Right renal pelvis (tissue), 4 donors: ENCODE measurements at regions not wholly inside any gene's neighbourhood (a gene's known extent, or its start where the extent isn't known, plus 50 kb on each side); places are given as distances from the start of the nearest gene placed in this dataset.

ENCODE experiments used
- DNase-seq, 4 donors: peaks; one replicate each; pipeline ENCODE4 v3.0.0-alpha.2; 2013; ENCODE audit warnings: low read depth in 4 of 4, low spot score in 3 of 4, missing footprints in 1 of 4

DNA sequence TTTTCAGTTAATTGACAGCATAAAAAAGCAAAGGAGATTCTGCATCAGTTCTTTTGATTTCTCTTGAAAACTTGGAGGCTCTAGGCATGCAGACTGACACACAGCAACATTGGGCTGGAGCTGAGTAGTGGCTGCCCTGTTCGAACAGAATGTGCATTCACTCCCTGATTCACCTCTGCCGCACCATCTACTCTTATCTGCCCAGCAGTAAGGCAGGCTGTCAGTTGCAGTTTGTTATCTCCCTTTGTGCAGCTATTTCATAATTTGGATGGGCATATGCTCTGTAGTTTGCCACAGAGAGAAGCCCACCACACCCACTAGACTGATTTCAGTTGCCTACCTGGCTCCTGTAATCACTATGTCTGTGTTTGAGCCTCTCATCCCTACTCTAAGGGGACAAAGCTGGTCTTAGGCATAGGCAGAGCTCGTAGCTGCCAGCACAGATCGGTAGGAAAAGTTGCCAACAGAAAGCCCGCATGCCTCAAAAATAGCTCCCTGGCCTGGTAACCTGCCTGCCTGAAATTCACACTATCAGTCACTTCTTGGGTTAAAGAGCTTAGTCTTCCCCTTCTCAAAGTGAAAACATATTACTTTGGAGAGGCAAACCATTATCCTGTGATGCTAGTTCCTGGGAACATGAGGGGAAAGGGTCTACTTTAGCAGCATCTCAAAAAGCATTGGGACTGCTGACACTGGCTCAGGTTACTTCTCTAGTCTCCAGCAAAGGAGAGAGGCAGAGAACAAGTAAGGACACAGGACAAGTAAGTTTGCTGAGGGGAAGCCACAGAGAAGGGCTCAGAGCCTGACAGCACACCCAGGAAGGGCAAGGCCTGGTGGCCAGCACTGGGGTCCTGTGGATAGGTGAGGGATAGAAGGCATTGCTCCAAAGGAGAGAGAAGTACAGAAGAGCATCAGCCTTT lies 75.9 kb upstream of the TMEM164 start:
- no peak for DNase-seq

DNA sequence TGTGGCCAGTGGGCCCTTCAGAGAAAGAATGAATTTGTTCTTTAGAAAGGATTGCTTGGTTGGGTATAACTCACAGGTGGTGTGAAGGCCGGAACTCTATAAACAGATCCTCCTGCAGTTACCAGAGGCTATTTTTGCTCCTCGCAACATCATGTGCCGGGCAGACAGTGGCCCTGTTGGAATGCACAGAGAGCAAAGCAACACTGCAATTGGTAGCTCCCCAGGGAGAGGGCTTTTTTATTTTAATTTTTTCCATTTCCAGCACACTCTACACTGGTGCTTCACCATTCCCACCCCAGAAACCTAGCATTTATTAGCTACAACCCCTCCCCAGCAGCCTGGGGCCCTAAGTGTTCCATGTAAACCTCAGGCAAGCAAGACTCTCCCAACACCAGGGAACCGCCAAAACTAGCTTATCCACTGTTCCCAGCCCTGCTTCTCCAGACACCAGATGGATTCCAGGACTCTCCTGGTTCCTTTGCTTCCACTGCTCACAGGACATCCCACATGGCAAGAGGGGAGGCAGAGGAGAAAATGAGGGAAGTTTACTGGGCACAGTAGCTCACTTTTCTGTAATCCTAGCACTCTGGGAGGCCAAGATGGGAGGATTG lies 75.1 kb upstream of the TMEM164 start:
- no peak for DNase-seq

DNA sequence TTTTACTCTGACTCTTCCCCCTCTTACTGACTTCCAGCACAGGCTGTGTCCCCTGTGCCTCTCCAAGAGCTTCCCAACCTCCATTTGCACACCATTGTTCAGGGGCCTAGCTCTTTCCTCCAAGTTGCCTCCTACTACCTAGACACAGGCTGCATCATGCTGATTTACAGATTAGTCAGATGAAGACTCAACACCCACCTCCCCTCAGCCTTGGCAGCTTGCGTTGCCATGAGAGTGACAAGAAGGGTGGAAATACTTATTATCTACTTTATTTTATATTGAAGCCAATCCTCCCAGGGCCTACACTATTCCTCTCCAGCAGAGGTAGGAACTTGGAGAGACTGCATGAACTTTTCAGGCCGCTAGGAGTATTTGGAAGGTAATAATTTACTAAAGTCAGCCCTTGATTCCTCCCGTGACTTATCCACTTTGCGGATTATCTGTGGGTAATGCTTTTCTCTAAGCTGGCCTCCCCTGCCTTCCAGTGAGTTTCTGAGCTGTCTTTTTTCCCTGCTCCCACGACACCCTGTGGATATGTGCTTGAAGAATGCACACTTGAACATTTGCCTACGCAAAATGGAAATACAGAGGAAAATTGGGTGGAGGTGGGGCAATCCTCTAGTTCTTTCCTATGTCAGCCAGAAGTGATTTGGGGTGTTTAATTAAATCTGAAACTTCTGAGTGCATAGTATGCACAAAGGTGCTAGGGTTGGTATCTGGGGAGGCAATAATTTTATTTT lies 74.1 kb upstream of the TMEM164 start:
- no peak for DNase-seq

DNA sequence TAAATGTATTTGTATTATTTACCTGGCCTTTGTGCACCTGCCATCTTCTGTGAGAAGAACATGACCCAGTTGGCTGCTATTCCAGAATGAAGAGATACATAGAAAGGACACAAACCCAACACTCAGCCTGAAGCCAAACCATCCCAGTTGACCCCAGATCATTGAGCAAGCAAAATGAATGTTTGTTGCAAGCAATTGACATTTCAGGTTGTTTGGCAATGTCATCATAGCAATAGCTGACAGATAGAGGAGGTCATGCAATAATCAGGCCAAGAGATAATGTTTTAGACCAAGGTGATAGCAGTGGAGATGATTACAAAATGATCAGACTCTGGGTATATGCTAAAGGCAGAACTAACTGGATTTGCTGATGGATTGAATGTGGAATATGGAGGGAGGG lies 71.2 kb upstream of the TMEM164 start:
- no peak for DNase-seq

DNA sequence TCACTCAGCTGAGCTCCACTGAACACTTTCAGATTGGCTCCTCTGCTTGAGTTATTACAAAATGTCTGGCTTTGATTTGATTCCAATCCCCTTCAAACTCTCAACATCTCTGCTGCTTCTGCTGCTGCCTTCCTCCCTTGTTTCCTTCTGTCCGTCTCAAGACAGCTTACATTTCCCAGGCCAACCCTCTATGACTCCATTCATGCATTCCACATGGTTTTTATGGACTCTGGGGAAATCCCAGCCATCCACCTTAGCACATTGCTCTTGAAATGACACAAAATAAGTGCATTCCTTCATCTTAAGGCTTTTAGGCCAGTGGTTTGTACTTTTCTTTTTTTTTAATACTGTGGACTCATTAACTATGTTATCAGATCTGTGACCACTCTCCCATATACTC lies 68.5 kb upstream of the TMEM164 start:
- DNase-seq: no peak

DNA sequence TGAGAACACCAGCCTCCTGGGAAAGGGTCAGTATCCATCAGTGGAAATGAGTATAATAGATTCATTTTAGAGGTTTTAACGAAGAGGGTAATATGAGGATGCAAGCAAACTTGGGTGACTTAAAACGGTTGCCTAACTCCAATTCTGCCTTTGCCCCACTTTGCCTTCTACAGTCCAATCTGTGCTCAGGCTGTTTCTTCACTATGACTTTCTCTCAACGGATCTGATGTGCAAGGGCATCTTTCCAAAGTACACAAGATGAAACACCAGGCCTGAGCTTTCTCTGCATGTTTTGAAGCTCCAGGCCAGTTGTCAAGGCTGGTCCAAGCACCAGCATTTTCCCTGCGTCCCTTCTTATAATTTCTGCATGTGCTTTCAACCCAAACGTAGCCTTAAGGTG lies 68.0 kb upstream of the TMEM164 start:
- DNase-seq: no peak

DNA sequence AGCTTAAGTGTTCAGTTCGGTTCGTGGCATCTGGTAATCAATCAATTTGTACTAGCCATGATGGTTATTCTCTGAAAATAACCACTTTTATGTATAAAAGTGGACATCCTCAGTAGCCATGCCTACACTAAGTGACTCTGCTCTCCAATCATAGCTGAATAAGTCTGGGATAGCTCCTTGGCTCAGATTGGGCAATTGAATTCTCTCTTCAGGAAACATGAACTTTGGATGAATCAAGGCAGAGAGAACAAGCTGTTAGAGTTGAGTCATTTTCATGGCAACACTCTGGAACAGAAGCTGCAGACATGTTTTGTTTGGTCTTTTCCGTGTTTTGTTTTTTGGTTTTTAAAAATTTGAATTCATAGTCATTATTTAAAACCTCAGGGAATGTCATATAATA lies 66.8 kb upstream of the TMEM164 start:
- no peak for DNase-seq

DNA sequence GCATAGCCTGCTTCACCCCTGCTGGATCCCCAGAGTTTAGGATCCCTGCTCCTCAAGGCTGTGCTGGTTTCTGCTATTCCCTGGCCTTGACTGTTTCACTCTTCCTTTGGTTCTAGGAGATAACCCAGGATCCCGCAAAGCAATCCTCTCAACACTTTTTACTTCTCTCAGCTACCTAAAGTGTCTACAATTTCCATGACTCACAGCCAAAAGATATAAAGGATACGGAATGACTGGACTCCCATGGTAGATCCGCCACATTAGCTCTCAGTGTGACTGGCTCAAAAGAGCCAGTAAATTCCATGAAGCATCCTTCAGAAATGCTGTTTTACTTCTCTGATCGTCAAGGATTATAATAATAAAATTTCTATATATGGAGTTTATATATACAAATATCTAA lies 66.3 kb upstream of the TMEM164 start:
- DNase-seq: no peak

DNA sequence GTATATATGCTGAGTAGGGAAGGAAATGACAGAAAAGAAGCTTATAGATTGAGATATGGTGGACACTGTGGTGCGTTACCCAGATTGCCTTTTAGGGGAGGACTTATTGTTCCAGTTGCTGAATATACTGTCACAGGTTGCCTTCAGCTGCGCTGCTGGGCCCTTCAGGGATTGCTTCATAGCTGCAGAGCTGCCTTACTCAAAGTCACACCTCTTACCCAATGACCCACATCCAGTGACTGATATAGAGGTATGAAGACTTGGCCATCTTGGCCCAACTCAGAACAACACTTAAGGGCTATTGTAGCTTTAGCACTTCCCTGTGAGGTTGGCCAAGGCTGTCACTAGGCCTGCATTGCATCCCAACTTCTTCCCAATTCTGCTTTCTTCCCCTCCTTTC lies 63.4 kb upstream of the TMEM164 start:
- DNase-seq: no peak

DNA sequence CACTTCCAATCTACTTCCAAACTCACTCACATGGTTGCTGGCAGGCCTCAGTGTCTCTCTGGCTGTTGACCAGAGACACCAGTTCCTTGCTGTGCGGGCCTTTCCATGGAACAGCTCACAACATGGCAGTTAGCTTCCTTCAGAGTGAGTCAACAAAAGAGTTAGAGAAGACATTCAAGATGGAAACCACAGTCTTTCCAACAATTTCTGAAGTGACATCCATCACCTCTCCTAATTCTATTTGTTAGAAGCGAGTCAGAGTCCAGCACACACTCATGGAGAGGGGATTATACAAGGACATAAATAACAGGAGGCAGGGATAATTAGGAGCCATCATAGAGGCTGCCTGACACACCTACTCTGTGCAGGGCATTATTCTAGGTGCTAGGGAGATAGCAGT lies 62.5 kb upstream of the TMEM164 start:
- no peak for DNase-seq

DNA sequence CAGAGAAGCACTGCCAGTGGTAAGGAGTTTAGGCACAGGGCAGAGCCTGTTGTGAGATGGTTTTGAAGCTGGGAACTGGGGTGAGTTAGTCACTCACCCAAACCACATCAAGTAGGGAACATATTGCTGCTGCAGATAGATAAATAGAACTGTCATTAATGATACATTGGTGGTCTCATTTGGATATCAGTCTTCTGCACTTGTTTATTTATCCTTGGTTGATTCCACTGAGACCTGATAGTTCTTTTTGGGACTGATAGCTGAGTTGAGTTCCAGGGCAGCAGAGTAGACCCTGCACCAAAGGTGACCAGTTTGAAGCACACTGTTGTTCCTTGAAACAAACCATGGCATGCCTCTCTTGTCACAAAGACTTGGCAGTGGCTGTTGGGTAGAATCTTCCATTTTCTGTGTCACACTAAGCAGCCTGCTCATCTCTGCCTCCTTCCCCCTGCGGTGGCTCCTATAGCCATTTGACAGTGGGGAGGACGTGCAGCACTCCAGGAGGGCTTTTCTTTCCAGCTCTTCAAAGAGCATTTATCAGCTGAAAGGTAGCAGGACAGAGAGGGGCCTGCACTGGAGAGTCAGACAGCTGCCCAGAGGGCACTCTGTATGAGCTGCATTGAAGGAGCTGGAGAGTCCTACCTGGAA lies 59.7 kb upstream of the TMEM164 start:
- no peak for DNase-seq

DNA sequence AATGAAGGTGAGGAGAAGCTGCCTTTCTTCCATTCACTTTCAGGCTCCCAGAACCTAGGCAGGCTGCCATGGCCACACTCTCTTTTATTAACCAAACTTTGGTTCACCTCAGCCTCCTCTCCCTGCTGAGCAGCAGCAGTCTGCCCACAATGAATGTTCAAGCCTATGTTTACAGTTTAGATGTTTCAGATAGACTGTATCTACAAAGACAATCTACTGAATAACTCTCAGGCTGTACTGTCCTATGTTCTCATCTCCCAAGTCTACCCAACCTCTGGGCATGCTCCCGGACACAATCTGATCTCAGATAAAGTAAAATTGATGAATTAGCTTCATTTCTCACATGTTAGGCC lies 59.2 kb upstream of the TMEM164 start:
- no peak for DNase-seq

DNA sequence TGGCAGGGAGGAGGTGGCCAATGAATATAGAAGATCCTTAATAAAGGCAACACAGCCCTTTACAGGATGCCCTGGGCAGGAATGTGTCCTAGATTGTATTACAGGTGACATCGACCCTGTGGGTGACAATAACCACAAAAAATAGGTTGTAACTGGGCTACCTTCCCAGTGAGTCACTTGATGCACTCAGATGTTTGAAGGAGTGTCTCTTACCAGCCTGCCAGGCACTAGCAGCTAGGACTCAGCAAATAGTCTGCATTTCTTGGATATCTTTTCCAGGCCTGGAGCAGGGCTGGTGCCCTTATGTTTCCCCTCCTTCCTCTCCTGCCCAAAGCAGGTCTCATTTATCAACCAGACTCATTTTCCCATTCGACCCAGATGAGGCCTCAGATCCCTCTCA lies 50.9 kb upstream of the TMEM164 start:
- DNase-seq: no peak

DNA sequence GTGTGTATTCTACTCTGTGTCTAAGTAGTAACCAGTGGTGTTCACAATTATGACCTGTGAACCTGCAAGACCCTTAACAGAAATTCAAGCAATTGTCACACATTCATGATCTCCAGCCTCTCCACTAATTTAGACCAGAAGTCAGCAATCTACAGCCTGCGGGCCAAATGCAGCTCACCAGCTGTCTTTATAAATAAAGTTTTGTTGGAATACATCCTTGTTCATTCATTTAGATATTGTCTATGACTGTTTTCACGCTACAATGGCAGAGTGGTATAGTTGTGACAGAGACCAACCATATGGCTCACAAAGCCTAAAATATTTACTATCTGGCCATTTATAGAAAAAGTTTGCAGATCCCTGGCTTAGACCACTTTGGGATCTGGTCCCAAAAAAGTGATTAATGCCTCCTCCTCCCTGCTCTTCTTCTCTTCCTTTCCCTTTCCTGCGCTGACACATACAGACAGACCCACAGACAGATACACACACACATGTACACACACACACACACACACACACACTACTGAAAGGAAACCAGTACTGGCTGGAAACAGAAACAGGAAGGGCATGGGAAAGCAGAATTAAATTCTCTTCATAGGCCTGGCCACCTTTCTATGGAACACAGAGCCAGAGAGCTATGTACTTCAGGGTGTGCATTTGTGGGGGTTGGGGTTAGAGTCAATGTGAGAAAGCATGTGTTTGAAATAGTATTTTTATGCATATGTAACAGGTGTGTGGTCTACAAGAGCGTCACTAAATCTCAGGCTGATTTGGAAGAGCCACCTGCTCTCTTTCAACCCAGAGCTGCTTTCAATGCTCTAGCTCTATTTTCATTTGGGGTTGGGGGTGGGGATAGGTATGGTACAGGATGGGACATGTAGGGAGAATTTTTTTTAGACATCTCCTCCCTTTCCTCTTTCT lies 49.7 kb upstream of the TMEM164 start:
- DNase-seq: no peak
